ENCODE measurements at regions not wholly inside any gene's neighbourhood (a gene's known extent, or its start where the extent isn't known, plus 50 kb on each side); places are given as distances from the start of the nearest gene placed in this dataset.

- TF ChIP-seq ZNF146 (CRISPR knock-in tag; IDR thresholded peaks at IDR 0.05; ENCODE audit: unreplicated experiment), result no peak
- no peak for TF ChIP-seq NFIX (CRISPR knock-in tag; IDR thresholded peaks at IDR 0.05; ENCODE audit: low read depth)
- TF ChIP-seq REST (IDR thresholded peaks at IDR 0.05; ENCODE audit: borderline replicate concordance), result no peak
- TF ChIP-seq REST (CRISPR knock-in tag; IDR thresholded peaks at IDR 0.05; ENCODE audit: low read depth), result no peak
- TF ChIP-seq KLF1 (tag; IDR thresholded peaks at IDR 0.05), result no peak
- TF ChIP-seq ZNF165 (CRISPR knock-in tag; IDR thresholded peaks at IDR 0.05; ENCODE audit: borderline replicate concordance), result no peak
Measured at GRCh38 chr17:77432742-77433141, 292.0 kb downstream of the SEC14L1 start (continued).
